AG09309 (cell line): ENCODE measurements at regions not wholly inside any gene's neighbourhood (a gene's known extent, or its start where the extent isn't known, plus 50 kb on each side); places are given as distances from the start of the nearest gene placed in this dataset.

ENCODE experiments used
- DNase-seq: peaks from one replicate; pipeline ENCODE4 v3.0.0-alpha.2; 2010; ENCODE audit warnings: low read depth
- H3K4me3 ChIP-seq: 2 replicates; pipeline ENCODE4 v1.5.1; 2011; ENCODE audit warnings: mild to moderate bottlenecking, low read depth, low read length, moderate library complexity; ENCODE audit not compliant: control insufficient read depth
- TF ChIP-seq, protein P1 (sequence below): IDR thresholded peaks from 2 replicates; pipeline ENCODE4 v1.5.1; 2011; ENCODE audit warnings: mild to moderate bottlenecking, low read depth, low read length, inconsistent platforms; ENCODE audit not compliant: insufficient read depth, control insufficient read depth; ENCODE audit errors: missing control alignments

DNA sequence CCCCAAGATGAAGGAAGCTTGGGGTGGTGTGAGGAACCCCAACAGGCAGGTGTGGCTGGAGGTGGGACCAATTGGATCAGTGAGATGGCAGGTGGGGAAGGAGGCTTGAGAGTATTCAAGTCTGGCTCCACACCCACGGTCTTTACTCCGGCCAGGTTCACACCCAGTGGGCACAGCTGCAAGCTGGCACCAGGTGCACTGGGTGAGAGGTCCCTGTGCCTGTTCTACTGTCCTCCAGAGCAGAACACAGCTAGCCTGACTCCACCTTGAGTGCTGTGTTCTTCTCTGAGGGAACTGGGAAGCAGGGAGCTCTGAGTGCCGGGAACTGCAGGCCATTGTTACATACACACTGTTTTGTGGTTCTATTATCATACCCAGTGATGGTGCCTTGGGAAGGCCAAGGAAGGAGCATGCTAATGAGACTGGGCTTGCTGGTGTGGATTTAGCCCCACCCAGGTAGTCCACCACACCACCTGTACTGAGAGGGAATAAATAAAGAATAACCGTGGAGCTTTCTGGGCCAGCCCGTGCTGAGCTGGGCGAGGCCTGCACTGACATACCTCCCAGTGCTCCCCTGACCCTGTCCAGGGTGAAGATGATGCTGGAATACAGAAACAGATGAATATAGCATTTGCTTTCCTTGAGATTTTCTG is 93.4 kb downstream of the ABHD5 start:
- DNase-seq, result no peak
- TF ChIP-seq, protein P1, sequence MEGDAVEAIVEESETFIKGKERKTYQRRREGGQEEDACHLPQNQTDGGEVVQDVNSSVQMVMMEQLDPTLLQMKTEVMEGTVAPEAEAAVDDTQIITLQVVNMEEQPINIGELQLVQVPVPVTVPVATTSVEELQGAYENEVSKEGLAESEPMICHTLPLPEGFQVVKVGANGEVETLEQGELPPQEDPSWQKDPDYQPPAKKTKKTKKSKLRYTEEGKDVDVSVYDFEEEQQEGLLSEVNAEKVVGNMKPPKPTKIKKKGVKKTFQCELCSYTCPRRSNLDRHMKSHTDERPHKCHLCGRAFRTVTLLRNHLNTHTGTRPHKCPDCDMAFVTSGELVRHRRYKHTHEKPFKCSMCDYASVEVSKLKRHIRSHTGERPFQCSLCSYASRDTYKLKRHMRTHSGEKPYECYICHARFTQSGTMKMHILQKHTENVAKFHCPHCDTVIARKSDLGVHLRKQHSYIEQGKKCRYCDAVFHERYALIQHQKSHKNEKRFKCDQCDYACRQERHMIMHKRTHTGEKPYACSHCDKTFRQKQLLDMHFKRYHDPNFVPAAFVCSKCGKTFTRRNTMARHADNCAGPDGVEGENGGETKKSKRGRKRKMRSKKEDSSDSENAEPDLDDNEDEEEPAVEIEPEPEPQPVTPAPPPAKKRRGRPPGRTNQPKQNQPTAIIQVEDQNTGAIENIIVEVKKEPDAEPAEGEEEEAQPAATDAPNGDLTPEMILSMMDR, result no peak
- H3K4me3 ChIP-seq, result no peak overlapping the region

DNA sequence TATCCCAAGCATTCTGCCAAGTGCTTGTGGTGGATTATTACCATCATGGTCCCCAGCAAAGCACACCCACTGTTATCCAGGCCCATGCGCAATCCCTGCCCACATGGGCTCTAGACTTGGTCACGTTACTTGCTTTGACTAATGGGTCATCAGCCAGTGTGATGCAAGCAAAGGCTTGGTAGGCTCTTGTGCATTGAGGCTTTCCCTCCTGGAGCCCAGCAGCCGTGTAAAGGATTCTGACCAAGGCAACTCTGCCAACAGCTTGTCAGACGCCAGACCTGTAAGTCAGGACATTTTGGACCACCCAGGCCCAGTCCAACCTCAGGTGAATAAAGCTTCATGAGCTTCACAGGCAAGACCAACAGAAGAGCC is 93.9 kb downstream of the ABHD5 start:
- no peak for DNase-seq
- H3K4me3 ChIP-seq, result no peak overlapping the region
- TF ChIP-seq, protein P1, result no peak

DNA sequence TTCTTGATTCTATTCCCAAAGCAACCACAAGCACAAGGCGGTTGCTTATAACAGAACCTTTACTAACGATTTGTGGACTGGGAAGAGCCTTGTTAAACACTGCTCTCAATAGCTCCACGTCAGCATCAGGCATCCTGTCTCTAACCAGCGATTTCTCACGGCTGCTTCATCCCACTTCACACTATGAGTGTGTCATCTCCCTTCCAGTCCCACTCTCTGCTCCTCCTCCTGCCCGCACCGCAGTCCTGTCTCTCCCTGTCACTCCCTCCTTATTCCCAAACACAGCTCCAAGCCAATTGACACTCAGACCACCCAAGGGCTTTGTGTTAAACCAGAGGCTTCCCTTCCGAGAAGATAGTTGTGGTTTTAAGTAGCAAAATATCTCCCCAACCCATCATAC is 94.8 kb downstream of the ABHD5 start:
- no peak overlapping the region for H3K4me3 ChIP-seq
- no peak for DNase-seq
- TF ChIP-seq, protein P1, result no peak

DNA sequence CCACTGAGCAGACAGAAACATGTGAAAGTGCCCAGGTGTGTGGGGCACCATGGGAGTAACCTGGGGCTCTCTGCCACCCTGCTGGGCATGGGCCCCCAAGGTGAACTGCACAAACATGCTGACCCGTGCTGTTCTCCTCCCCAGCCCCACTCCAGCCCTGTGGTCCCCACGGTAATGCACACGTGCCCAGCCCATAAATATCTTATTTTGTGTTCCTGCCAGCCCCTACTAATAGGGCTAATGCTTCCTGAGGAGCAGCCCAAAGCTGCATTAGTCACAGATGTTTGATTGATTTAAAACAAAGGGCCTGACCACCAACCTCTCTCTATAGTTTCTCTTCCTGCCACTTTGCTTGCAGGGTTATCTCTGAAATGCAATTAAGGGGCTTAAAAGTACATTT is 95.4 kb downstream of the ABHD5 start:
- TF ChIP-seq, protein P1, result no peak
- no peak overlapping the region for H3K4me3 ChIP-seq
- DNase-seq, result no peak

DNA sequence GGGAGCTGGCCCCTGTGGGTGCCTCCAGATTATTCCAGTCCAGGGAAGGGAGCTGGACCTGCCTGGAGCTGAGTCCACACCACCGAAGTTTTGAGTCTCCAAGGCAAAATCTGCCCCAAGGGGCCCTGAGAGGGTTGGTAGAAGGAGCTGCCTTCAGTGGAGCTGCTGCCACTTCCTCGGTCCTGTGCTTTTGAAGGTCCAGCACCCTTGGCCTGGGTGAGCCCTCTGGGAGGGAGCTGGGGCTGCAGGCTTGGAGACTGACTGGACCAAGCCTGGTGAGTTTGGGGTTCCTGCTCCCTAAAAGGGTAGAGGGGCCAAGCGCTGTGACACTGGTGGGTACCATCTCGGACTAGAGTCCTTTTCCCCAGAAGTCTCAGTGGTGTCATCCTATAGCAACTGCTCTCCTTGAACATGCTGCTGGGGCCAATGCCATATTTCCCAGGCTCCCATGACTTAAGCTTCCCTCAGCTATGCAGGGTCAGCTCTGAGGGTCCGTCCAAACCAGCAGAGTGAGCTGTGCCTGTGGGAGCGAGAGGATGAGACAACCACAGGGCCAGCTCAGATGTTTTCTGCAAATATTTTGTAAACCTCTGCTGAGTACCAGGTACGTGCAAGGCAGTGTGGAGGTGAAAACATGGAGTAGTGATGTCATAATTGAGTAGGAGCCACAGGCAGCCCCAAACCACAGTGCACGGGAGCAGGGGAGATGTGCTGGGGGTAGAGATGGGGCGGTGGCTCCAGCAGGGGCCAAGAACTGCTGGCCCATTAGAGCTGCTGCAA is 96.0 kb downstream of the ABHD5 start:
- H3K4me3 ChIP-seq, result no peak overlapping the region
- TF ChIP-seq, protein P1, result no peak
- no peak for DNase-seq

DNA sequence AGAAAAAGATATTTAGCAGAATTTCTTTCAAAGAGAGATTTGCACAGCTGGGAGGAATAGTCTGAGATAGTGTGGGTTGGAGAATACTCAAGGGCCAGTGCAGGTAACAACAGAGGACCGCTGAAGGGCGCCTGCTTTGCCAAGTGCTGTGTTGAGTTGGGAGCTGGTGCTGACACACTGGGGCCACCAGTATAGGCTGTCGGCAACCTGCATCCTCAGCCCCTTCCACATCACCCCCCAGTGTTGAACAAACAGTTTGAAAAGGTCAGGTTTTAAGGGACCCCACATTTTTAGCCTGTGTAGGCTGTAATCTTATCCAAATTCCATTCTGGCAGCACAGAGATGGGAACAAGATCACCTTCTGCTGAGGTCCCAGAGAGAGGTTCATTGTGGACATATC is 96.6 kb downstream of the ABHD5 start:
- no peak overlapping the region for H3K4me3 ChIP-seq
- DNase-seq, result no peak
- TF ChIP-seq, protein P1, result no peak
